WTC11 (cell line): ENCODE measurements at regions not wholly inside any gene's neighbourhood (a gene's known extent, or its start where the extent isn't known, plus 50 kb on each side); places are given as distances from the start of the nearest gene placed in this dataset.

Experiments used
- ATAC-seq: fragments of 200-7000 bp; cut with Tn5 transposase; 2 replicates; pipeline ENCODE4 v1.10.0; 2021; ENCODE audit warnings: mild to moderate bottlenecking, moderate library complexity
- CTCF ChIA-PET: fragments of 300-600 bp; sonication (Branson Sonifier 250); formaldehyde crosslinking; loops from one replicate; lab custom pipeline; 2021; ENCODE audit warnings: antibody characterized with exemption; lab: Charles Lee
- POLR2A ChIA-PET: fragments of 350-600 bp; sonication (Branson Sonifier 250); formaldehyde crosslinking; loops from one replicate; lab custom pipeline; 2021; ENCODE audit warnings: antibody characterized with exemption; lab: Charles Lee
- DNase-seq: peaks from one replicate; pipeline ENCODE4 v3.0.0; 2021; ENCODE audit warnings: low spot score
- H3K27ac Mint-ChIP-seq: 2 replicates; pipeline ENCODE4 v1.8.0; 2021; ENCODE audit warnings: mixed read lengths
- H3K27me3 Mint-ChIP-seq: 2 replicates; pipeline ENCODE4 v1.8.0; 2021; ENCODE audit warnings: low read depth, mild to moderate bottlenecking, moderate library complexity, mixed read lengths
- H3K36me3 Mint-ChIP-seq: 2 replicates; pipeline ENCODE4 v1.8.0; 2021; ENCODE audit warnings: mixed read lengths
- H3K4me1 Mint-ChIP-seq: 2 replicates; pipeline ENCODE4 v1.8.0; 2022; ENCODE audit warnings: mixed read lengths
- H3K4me3 Mint-ChIP-seq: 2 replicates; pipeline ENCODE4 v1.8.0; 2021; ENCODE audit warnings: mild to moderate bottlenecking, moderate library complexity, mixed read lengths
- H3K9me3 Mint-ChIP-seq: 2 replicates; pipeline ENCODE4 v1.8.0; 2021; ENCODE audit warnings: mixed read lengths
- ATF6 ChIP-seq: sonication (generic); formaldehyde crosslinking; IDR thresholded peaks from 2 replicates; pipeline ENCODE4 v1.8.1; 2023; ENCODE audit warnings: mild to moderate bottlenecking, missing genetic modification reagents
- E2F1 ChIP-seq: sonication (generic); formaldehyde crosslinking; IDR thresholded peaks from 2 replicates; pipeline ENCODE4 v1.8.0; 2022; ENCODE audit warnings: mild to moderate bottlenecking, missing genetic modification reagents
- ERG ChIP-seq: fragments of 250-450 bp; sonication (Bioruptor Pico); IDR thresholded peaks from 2 replicates; pipeline ENCODE4 v1.8.0; 2021; ENCODE audit warnings: mild to moderate bottlenecking
- FOXK1 ChIP-seq: sonication (generic); formaldehyde crosslinking; IDR thresholded peaks from 2 replicates; pipeline ENCODE4 v1.8.0; 2022; ENCODE audit warnings: mild to moderate bottlenecking, moderate library complexity, missing genetic modification reagents
- FOXP4 ChIP-seq: sonication (generic); formaldehyde crosslinking; IDR thresholded peaks from 2 replicates; pipeline ENCODE4 v1.8.0; 2022; ENCODE audit warnings: mild to moderate bottlenecking, missing genetic modification reagents
- HMGXB4 ChIP-seq: sonication (generic); formaldehyde crosslinking; IDR thresholded peaks from 2 replicates; pipeline ENCODE4 v1.8.1; 2023; ENCODE audit warnings: mild to moderate bottlenecking, moderate library complexity, missing genetic modification reagents
- IRF2 ChIP-seq: sonication (generic); formaldehyde crosslinking; IDR thresholded peaks from 2 replicates; pipeline ENCODE4 v1.8.0; 2022; ENCODE audit warnings: low read depth, missing genetic modification reagents, borderline replicate concordance
- MAX ChIP-seq: sonication (generic); formaldehyde crosslinking; IDR thresholded peaks from 2 replicates; pipeline ENCODE4 v1.8.0; 2022; ENCODE audit warnings: mild to moderate bottlenecking, missing genetic modification reagents
- NFYB ChIP-seq: sonication (generic); formaldehyde crosslinking; conservative IDR thresholded peaks from 2 replicates; pipeline ENCODE4 v1.8.0; 2022; ENCODE audit warnings: low read depth, missing genetic modification reagents
- NR3C1 ChIP-seq: sonication (generic); formaldehyde crosslinking; conservative IDR thresholded peaks from 2 replicates; pipeline ENCODE4 v1.8.1; 2023; ENCODE audit warnings: low read depth, mild to moderate bottlenecking, missing genetic modification reagents
- OVOL2 ChIP-seq: fragments of 250-450 bp; sonication (Bioruptor Pico); IDR thresholded peaks from 2 replicates; pipeline ENCODE4 v1.9.0; 2021; ENCODE audit warnings: mild to moderate bottlenecking, borderline replicate concordance
- PREB ChIP-seq: sonication (generic); formaldehyde crosslinking; IDR thresholded peaks from 2 replicates; pipeline ENCODE4 v1.8.1; 2022; ENCODE audit warnings: mild to moderate bottlenecking, missing genetic modification reagents, moderate library complexity, borderline replicate concordance
- RELA ChIP-seq: sonication (generic); formaldehyde crosslinking; IDR thresholded peaks from 2 replicates; pipeline ENCODE4 v1.8.1; 2022; ENCODE audit warnings: missing genetic modification reagents, mild to moderate bottlenecking, borderline replicate concordance
- SMAD4 ChIP-seq: sonication (generic); formaldehyde crosslinking; IDR thresholded peaks from 2 replicates; pipeline ENCODE4 v1.8.0; 2022; ENCODE audit warnings: mild to moderate bottlenecking, missing genetic modification reagents
- TP53 ChIP-seq: sonication (generic); formaldehyde crosslinking; IDR thresholded peaks from 2 replicates; pipeline ENCODE4 v1.8.1; 2023; ENCODE audit warnings: mild to moderate bottlenecking, missing genetic modification reagents
- USF1 ChIP-seq: sonication (generic); formaldehyde crosslinking; IDR thresholded peaks from 2 replicates; pipeline ENCODE4 v1.8.0; 2022; ENCODE audit warnings: mild to moderate bottlenecking, missing genetic modification reagents
- ZNF121 ChIP-seq: sonication (generic); formaldehyde crosslinking; IDR thresholded peaks from 2 replicates; pipeline ENCODE4 v1.8.0; 2023; ENCODE audit warnings: missing genetic modification reagents
- ZNF219 ChIP-seq: sonication (generic); formaldehyde crosslinking; IDR thresholded peaks from 2 replicates; pipeline ENCODE4 v1.8.0; 2023; ENCODE audit warnings: missing genetic modification reagents, mild to moderate bottlenecking, borderline replicate concordance
- ZNF281 ChIP-seq: sonication (generic); formaldehyde crosslinking; IDR thresholded peaks from 2 replicates; pipeline ENCODE4 v1.8.0; 2023; ENCODE audit warnings: mild to moderate bottlenecking, missing genetic modification reagents
- ZNF423 ChIP-seq: fragments of 250-450 bp; sonication (Bioruptor Pico); IDR thresholded peaks from 2 replicates; pipeline ENCODE4 v2.1.2; 2022; ENCODE audit warnings: mild to moderate bottlenecking, moderate library complexity

- POLR2A ChIA-PET: no interaction called here
- no peaks in the 10 kb centered on the region for H3K36me3 Mint-ChIP-seq
- DNase-seq (no peak), ATAC-seq (no peak)
- H3K27ac Mint-ChIP-seq: no peak overlapping the region
- H3K4me1 Mint-ChIP-seq: no peaks in the 10 kb centered on the region
- H3K4me3 Mint-ChIP-seq: no peak overlapping the region
- no peaks in the 10 kb centered on the region for H3K27me3 Mint-ChIP-seq
- CTCF ChIA-PET: no interaction called here
- H3K9me3 Mint-ChIP-seq: peaks cover 14% of the 10 kb centered on the region
- TF ChIP-seq FOXK1 (CRISPR knock-in tag) (no peak), IRF2 (no peak), USF1 (CRISPR knock-in tag) (no peak), ERG (CRISPR knock-in tag) (no peak), NFYB (CRISPR knock-in tag) (no peak), ZNF121 (CRISPR knock-in tag) (no peak), SMAD4 (CRISPR knock-in tag) (no peak), FOXP4 (CRISPR knock-in tag) (no peak), PREB (CRISPR knock-in tag) (no peak)
These were observed 235.5 kb upstream of the ACTRT1 start for GRCh38 chrX:128287693-128288092.

GRCh38 chrX:128250621-128251020 is 198.4 kb upstream of the ACTRT1 start:
- Mint-ChIP-seq H3K9me3 (peaks cover 6% of the 10 kb centered on the region), H3K36me3 (no peaks in the 10 kb centered on the region), H3K4me1 (no peaks in the 10 kb centered on the region), H3K27ac (no peak overlapping the region), H3K27me3 (no peaks in the 10 kb centered on the region), H3K4me3 (no peak overlapping the region)
- ChIA-PET POLR2A (no interaction called here), CTCF (no interaction called here)
- ATAC-seq: no peak
- no peak for DNase-seq
- no peak for TF ChIP-seq MAX
- no peak for TF ChIP-seq HMGXB4 (CRISPR knock-in tag)
- TF ChIP-seq ZNF219 (CRISPR knock-in tag): no peak
- no peak for TF ChIP-seq ZNF281
- TF ChIP-seq ZNF423 (CRISPR knock-in tag): no peak
- no peak for TF ChIP-seq FOXP4 (CRISPR knock-in tag)
- TF ChIP-seq OVOL2 (CRISPR knock-in tag): no peak
- TF ChIP-seq ATF6: no peak
- no peak for TF ChIP-seq TP53 (CRISPR knock-in tag)
- TF ChIP-seq RELA (CRISPR knock-in tag): no peak
- TF ChIP-seq E2F1 (CRISPR knock-in tag): no peak
- no peak for TF ChIP-seq NR3C1 (CRISPR knock-in tag)
